Fibroblast of gingiva (primary cell): ENCODE measurements at regions not wholly inside any gene's neighbourhood (a gene's known extent, or its start where the extent isn't known, plus 50 kb on each side); places are given as distances from the start of the nearest gene placed in this dataset.
"Not testable (repeated sequence)": the region's sequence is repeated elsewhere in the genome, so short reads cannot be mapped to it uniquely, and the experiment has no call there.

Experiments
- DNase-seq: peaks from one replicate; pipeline ENCODE4 v3.0.0-alpha.2; 2011; ENCODE audit warnings: low read depth

- DNase-seq = not testable (repeated sequence)
Observed at GRCh38 chr16:21535201-21535600, 64.2 kb upstream of the METTL9 start.

- DNase-seq = not testable (repeated sequence)
Observed at GRCh38 chr16:21536740-21537139, 62.6 kb upstream of the METTL9 start.

GRCh38 chr16:21537598-21537997 is 61.8 kb upstream of the METTL9 start:
- not testable (repeated sequence) for DNase-seq

GRCh38 chr16:21539107-21539618 is 60.2 kb upstream of the METTL9 start:
- not testable (repeated sequence) for DNase-seq

- DNase-seq = not testable (repeated sequence)
Observed at GRCh38 chr16:21540770-21541433, 58.5 kb upstream of the METTL9 start.

GRCh38 chr16:21541611-21542051 is 57.7 kb upstream of the METTL9 start:
- DNase-seq = not testable (repeated sequence)

- not testable (repeated sequence) for DNase-seq
Observed at GRCh38 chr16:21542075-21542474, 57.3 kb upstream of the METTL9 start.

GRCh38 chr16:21542491-21543124 is 56.8 kb upstream of the METTL9 start:
- DNase-seq = not testable (repeated sequence)

GRCh38 chr16:21543151-21543836 is 56.1 kb upstream of the METTL9 start:
- not testable (repeated sequence) for DNase-seq

- not testable (repeated sequence) for DNase-seq
Observed at GRCh38 chr16:21545664-21546326, 53.6 kb upstream of the METTL9 start.

GRCh38 chr16:21549396-21549795 is 50.0 kb upstream of the METTL9 start:
- not testable (repeated sequence) for DNase-seq
